WTC11 (cell line): ENCODE measurements at regions not wholly inside any gene's neighbourhood (a gene's known extent, or its start where the extent isn't known, plus 50 kb on each side); places are given as distances from the start of the nearest gene placed in this dataset.

ENCODE experiments used
- ATF3 ChIP-seq: sonication (generic); formaldehyde crosslinking; conservative IDR thresholded peaks from 2 replicates; pipeline ENCODE4 v1.8.1; 2022; ENCODE audit warnings: mild to moderate bottlenecking, missing genetic modification reagents
- CBFB ChIP-seq: sonication (generic); formaldehyde crosslinking; IDR thresholded peaks from 2 replicates; pipeline ENCODE4 v1.8.1; 2022; ENCODE audit warnings: mild to moderate bottlenecking, low read depth, missing genetic modification reagents
- CTCF ChIP-seq: fragments of 200-600 bp; IDR thresholded peaks from 2 replicates; pipeline ENCODE4 v1.8.0; 2022; ENCODE audit warnings: antibody characterized with exemption
- ELF4 ChIP-seq: sonication (generic); formaldehyde crosslinking; IDR thresholded peaks from 2 replicates; pipeline ENCODE4 v1.8.1; 2022; ENCODE audit warnings: low read depth, mild to moderate bottlenecking, moderate library complexity, missing genetic modification reagents
- ESRRA ChIP-seq: sonication (generic); formaldehyde crosslinking; IDR thresholded peaks from 2 replicates; pipeline ENCODE4 v1.8.1; 2022; ENCODE audit warnings: mild to moderate bottlenecking, missing genetic modification reagents, borderline replicate concordance
- HMGXB4 ChIP-seq: sonication (generic); formaldehyde crosslinking; IDR thresholded peaks from 2 replicates; pipeline ENCODE4 v1.8.1; 2023; ENCODE audit warnings: mild to moderate bottlenecking, moderate library complexity, missing genetic modification reagents

GRCh38 chrX:89034679-89035078 is 287.7 kb downstream of the CPXCR1 start:
- TF ChIP-seq ESRRA, result no peak
- TF ChIP-seq CTCF, result no peak
- TF ChIP-seq CBFB, result no peak
- TF ChIP-seq HMGXB4 (CRISPR knock-in tag), result no peak
- no peak for TF ChIP-seq ATF3 (CRISPR knock-in tag)
- no peak for TF ChIP-seq ELF4 (CRISPR knock-in tag)
